ENCODE measurements at regions not wholly inside any gene's neighbourhood (a gene's known extent, or its start where the extent isn't known, plus 50 kb on each side); places are given as distances from the start of the nearest gene placed in this dataset.

DNA sequence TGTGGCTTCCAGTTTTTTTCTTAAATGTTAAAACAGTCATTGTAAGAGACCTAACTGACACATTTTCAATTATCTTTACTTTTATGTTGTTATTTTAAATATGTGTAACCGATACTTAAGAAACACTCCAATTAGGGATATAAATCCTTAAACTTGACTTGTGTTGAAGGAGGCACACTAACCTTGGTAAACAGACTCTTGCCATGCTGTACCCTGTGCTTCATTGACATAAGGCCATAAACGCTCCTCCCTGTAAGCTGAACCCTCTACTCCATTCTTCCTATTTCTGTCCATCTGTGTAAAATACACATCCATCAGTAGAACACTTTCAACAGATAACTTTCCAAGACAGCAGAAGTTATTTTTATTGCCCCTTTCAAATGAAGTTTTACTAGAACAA lies 780.5 kb upstream of the FAM98A start:
- no peak for ATAC-seq (ENCODE audit: insufficient number of reproducible peaks, low FRiP score, low read depth)
- Histone ChIP-seq H3K36me3 (no peaks in the 10 kb centered on the region), H3K4me3 (no peak overlapping the region), H3K27ac (no peak overlapping the region), H3K27me3 (replicated peaks; ENCODE audit: insufficient read depth) (no peaks in the 10 kb centered on the region), H3K4me1 (ENCODE audit: control insufficient read depth in 1 of 2, low read depth in 2 of 2) (no peaks in the 10 kb centered on the region), H3K9me3 (no peaks in the 10 kb centered on the region)
- no peak for DNase-seq (ENCODE audit: low spot score)
- TF ChIP-seq, protein P1, sequence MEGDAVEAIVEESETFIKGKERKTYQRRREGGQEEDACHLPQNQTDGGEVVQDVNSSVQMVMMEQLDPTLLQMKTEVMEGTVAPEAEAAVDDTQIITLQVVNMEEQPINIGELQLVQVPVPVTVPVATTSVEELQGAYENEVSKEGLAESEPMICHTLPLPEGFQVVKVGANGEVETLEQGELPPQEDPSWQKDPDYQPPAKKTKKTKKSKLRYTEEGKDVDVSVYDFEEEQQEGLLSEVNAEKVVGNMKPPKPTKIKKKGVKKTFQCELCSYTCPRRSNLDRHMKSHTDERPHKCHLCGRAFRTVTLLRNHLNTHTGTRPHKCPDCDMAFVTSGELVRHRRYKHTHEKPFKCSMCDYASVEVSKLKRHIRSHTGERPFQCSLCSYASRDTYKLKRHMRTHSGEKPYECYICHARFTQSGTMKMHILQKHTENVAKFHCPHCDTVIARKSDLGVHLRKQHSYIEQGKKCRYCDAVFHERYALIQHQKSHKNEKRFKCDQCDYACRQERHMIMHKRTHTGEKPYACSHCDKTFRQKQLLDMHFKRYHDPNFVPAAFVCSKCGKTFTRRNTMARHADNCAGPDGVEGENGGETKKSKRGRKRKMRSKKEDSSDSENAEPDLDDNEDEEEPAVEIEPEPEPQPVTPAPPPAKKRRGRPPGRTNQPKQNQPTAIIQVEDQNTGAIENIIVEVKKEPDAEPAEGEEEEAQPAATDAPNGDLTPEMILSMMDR (IDR thresholded peaks at IDR 0.05) = no peak

DNA sequence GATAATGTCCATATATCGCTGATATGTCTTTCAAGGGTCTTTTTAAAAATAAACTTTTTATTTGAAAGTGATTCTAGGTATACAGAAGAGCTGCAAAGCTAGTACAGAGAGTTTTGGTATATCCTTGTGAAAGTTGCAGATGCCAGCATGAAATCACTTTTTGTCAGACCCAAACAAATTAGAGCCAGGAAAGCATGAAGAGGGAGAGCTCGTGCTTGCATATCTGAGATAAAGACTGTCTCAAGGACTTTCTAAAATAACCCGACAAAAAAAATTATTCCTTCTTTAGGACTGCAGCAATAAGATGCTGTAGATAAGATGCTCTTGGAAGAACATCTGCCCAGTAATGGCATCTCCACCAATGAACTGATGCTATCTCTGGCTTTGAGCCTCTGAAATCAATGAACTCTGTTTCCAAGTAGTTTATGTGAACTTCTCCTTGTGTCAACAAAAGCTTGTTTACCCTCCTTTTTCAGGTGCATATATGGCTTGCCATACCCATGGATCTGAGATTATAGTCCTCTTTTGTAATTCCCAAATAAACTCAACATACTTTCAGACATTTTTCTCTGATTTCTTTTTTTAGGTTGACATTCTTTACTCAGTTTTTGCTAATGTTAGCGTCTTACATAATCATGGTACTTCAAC lies 774.6 kb upstream of the FAM98A start:
- H3K4me3 ChIP-seq = no peak overlapping the region
- no peak for ATAC-seq (ENCODE audit: insufficient number of reproducible peaks, low FRiP score, low read depth)
- no peak overlapping the region for H3K27ac ChIP-seq
- H3K4me1 ChIP-seq (ENCODE audit: control insufficient read depth in 1 of 2, low read depth in 2 of 2) = no peaks in the 10 kb centered on the region
- no peaks in the 10 kb centered on the region for H3K36me3 ChIP-seq
- TF ChIP-seq, protein P1 (IDR thresholded peaks at IDR 0.05) = no peak
- H3K9me3 ChIP-seq = no peaks in the 10 kb centered on the region
- no peaks in the 10 kb centered on the region for H3K27me3 ChIP-seq (replicated peaks; ENCODE audit: insufficient read depth)
- no peak for DNase-seq (ENCODE audit: low spot score)

DNA sequence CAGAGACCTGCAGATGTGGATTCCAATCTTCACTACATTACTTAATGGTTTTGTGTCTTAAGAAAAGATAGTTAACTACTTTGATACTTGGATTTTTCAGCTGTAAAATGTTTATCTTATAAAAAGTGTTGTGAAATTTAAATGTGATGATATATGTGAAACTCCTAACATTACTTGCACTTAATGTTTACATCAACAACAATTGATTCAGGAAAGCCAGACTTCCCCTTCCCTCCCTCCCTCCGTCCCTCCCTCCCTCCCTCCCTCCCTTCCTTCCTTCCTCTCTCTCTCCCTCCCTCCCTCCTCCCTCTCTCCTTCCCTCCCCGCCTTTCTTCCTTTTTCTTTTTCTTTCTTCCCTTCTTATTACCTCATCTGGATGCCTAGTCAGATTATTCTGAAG lies 773.9 kb upstream of the FAM98A start:
- Histone ChIP-seq H3K27me3 (replicated peaks; ENCODE audit: insufficient read depth) (no peaks in the 10 kb centered on the region), H3K27ac (no peak overlapping the region), H3K36me3 (no peaks in the 10 kb centered on the region), H3K4me1 (ENCODE audit: control insufficient read depth in 1 of 2, low read depth in 2 of 2) (no peaks in the 10 kb centered on the region), H3K4me3 (no peak overlapping the region), H3K9me3 (no peaks in the 10 kb centered on the region)
- TF ChIP-seq, protein P1 (IDR thresholded peaks at IDR 0.05) = no peak
- no peak for ATAC-seq (ENCODE audit: insufficient number of reproducible peaks, low FRiP score, low read depth)
- DNase-seq (ENCODE audit: low spot score) = no peak

DNA sequence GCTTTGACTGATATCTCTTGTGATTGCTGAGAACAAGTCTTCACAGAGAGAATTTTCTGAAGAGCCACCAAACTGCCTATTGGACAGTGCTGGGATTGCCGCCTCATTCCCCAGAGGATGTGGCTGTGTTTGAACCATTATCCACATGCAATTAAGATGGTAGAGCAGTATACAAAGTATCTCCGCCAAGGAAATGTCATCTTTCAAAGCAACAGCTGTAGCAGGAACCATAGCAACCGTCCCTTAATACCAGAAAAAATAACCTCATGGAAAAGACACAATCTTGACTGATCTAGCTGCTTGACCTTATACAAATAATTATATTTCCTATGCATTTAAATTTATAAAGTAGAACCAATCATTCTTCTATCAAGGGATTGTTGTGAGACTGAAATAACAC lies 772.6 kb upstream of the FAM98A start:
- no peak overlapping the region for H3K27ac ChIP-seq
- ATAC-seq (ENCODE audit: insufficient number of reproducible peaks, low FRiP score, low read depth) = no peak
- no peak for DNase-seq (ENCODE audit: low spot score)
- no peaks in the 10 kb centered on the region for H3K4me1 ChIP-seq (ENCODE audit: control insufficient read depth in 1 of 2, low read depth in 2 of 2)
- no peak overlapping the region for H3K4me3 ChIP-seq
- TF ChIP-seq, protein P1 (IDR thresholded peaks at IDR 0.05) = no peak
- no peaks in the 10 kb centered on the region for H3K36me3 ChIP-seq
- no peaks in the 10 kb centered on the region for H3K27me3 ChIP-seq (replicated peaks; ENCODE audit: insufficient read depth)
- no peaks in the 10 kb centered on the region for H3K9me3 ChIP-seq

DNA sequence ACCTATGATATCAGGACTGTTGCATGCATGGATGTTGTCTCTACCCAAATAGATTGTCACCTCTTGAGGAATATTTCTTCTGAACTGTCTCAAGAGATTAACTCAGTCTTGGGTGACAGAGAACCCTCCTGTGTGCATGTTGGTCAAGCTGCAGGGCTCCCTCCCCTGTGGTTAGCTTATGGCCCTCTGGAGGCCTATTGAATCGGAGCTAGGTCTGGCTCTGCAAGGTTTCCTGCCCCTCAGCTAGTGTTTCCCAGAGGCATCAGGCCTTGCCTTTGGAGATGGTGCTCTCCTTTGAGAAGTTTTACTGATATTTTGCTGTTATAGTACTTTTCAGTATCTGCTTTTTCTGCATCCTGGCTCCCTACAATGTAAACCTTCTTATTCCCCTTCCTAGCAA lies 769.2 kb upstream of the FAM98A start:
- H3K36me3 ChIP-seq = no peaks in the 10 kb centered on the region
- DNase-seq (ENCODE audit: low spot score) (no peak), ATAC-seq (ENCODE audit: insufficient number of reproducible peaks, low FRiP score, low read depth) (no peak)
- no peak overlapping the region for H3K27ac ChIP-seq
- no peak overlapping the region for H3K4me3 ChIP-seq
- H3K4me1 ChIP-seq (ENCODE audit: control insufficient read depth in 1 of 2, low read depth in 2 of 2) = no peaks in the 10 kb centered on the region
- TF ChIP-seq, protein P1 (IDR thresholded peaks at IDR 0.05) = no peak
- H3K9me3 ChIP-seq = no peaks in the 10 kb centered on the region
- no peaks in the 10 kb centered on the region for H3K27me3 ChIP-seq (replicated peaks; ENCODE audit: insufficient read depth)
